Stimulated activated CD8-positive, alpha-beta memory T cell treated with anti-CD3 and anti-CD28 coated beads, Interleukin-2, amount 100 ng/mL, for 1 hour (primary cell): ENCODE measurements at regions not wholly inside any gene's neighbourhood (a gene's known extent, or its start where the extent isn't known, plus 50 kb on each side); places are given as distances from the start of the nearest gene placed in this dataset.
"Not testable (repeated sequence)": the region's sequence is repeated elsewhere in the genome, so short reads cannot be mapped to it uniquely, and the experiment has no call there.

Experiments
- DNase-seq, 2 donors: peaks; one replicate each; pipeline ENCODE4 v3.0.0-alpha.2; 2020; ENCODE audit warnings: low read depth in 2 of 2

DNA sequence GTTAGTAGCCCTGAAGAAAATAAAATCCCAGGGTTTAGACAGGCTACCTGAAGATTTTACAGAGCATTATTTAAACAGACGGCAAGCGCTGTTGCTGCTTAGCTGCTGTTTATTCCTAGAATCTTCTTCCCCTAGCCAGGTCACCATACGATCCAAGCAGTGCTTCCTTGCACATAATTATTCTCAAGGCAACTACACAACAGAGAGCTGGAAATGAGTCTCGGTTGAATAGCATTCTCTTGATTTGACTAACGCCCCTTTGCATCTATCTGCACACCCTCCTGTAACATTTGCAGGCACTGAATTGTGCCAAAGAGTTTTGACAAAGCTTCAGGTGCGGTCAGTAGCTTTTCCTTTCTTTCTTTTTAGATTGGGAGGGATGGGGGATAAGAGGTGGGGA, 564.4 kb downstream of the TBL1XR1 start:
- DNase-seq = no peak

DNA sequence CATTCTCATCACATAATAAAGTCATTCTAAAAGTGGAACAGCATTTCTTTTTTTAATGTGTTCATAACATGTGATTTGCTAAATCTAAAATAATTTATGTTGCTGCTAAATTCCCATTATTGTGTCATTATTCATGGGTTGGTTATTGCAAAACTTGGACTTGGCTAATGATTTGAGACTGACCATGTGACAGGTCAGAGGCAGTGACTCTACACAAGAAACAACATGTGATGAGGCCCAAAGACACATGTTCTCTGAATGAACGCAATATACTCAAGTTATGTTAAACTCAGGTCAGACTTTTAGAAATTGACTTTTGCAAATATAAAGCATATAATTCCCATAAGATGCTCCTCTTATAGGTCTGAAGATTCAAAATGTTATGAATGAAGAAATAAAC, 566.1 kb downstream of the TBL1XR1 start:
- no peak for DNase-seq

DNA sequence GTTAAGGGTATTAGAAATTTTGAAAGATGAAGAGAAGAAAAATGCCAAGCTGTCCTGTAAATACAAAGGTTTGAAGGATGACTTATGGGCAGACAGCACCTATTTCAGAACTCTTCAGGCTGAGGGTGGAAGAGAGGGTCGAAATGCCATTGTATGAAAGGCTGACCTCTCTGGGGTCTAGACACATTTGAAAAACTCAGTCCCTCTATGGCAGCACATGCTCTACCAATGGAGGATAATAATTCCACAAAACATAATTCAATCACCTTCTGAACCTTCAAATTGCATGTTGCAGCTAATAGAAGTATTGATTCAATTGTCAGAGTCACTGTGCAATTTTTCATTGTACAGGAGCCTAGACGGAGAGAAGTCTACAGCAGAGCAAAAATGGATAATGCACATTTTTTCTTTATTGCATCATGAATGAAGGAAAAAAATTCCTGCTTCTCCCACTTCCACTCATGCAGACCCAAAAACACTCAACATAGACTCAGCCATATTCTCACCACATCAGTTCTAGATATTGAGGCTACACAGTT, 569.1 kb downstream of the TBL1XR1 start:
- DNase-seq = no peak

DNA sequence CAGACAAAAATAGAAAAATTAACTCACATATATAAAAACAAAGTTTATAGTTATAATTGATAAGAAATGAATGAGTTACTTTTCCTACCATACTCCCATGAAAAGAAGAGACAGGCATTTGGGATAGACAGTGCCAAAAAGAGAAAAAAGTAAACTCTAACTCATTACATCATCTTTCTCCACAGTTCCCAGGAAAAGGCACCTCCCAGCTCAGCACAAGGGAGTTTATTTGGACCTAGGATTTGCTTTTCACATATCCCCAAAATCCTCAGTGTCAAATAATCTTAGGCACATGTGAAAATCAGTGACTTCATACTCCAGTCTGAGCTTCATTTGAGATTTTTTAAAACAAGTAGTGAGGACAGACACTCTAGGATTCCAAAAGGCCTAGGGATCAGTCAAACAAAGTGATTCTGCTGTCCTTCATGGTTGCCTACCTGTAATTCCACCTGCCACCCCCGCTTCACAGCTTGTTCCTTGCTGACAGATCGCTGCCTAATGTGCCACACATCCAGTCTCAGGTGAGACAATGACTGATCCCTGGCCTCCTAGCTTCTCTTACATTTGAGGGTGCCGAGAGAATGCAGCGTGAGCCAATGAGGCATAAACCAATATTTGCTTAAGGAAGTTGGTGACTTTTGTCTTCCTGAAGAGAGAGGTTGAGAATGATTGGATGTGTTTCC, 573.7 kb downstream of the TBL1XR1 start:
- DNase-seq = no peak

DNA sequence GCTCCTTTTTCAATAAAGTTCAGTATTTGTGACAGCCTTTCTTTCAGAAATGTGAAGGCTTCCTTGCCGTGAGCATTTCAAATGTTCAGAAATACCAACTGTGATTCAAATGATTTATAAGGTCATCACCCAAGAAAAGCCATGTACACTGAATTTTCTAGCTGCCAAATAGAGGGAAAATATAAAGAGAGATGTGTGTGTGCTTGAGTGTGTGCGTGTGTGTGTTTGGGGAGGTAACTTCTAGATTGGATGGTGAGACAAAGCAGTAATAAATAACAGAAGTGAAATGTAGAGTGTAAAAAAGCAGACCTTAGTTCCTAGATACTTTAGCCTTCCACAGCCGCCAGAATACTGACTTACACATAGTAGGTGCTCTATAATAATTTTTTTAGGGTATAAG, 577.4 kb downstream of the TBL1XR1 start:
- no peak for DNase-seq

DNA sequence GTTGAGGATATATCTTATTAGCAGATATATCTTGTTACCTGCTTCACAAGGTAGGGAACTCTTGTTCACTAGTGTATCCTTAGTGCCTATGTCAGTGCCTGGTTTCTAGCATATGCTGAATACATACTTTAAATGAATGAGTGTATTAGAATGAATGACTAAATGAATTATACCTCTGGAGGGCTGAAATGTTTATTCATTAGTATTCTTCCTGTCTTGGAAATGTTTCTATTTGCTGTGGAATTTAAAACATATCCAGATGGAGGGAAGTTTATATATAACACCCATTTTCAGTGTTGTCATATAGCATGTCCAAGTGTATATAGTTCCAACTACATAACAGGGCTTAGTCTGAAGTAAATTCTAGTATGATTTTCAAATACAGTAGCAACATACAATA, 581.5 kb downstream of the TBL1XR1 start:
- DNase-seq = no peak

DNA sequence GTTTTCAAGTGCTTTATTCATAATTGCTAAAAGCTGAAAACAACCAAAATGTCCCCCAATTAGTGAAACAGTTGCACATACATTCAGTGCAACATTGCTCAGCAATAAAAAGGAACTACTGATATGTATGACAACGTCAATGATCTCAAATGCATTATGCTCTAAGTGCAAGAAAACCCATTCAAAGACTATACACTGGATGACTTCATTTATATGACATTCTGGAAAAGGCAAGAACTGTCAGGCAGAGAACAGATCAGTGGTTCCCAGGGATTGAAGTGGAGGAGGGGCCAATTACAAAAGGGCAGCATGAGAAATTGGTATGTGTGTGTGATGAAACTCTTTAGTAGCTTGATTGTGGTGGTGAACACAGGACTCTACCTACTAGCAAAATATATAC, 585.6 kb downstream of the TBL1XR1 start:
- no peak for DNase-seq

DNA sequence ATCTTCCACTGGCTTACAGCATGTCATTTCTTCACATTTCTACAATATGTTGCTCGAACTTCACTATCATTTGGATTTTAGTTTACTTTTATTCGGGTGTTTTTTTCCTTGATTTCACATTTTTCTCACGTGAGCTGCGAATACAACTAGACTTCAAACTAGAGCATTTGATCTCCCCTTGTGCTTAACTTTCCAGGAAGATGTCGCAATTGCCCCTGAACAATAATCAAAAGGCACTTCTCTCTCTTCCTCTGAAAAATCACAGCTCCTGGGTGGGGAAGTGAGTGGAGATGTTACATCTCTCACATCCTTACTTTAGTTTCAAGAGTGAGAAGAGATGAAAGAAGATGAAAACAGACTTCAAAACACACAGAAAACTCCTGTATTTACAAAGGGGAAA, 587.9 kb downstream of the TBL1XR1 start:
- no peak for DNase-seq

DNA sequence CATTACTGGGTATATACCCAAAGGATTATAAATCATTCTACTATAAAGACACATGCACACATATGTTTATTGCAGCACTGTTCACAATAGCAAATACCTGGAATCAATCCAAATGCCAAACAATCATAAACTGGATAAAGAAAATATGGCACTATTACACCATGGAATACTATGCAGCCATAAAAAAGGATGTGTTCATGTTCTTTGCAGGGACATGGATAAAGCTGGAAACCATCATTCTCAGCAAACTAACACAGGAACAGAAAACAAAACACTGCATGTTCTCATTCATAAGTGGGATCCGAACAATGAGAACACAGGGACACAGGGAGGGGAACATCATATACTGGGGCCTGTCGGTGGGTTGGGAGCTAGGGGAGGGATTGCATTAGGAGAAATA, 591.7 kb downstream of the TBL1XR1 start:
- DNase-seq = not testable (repeated sequence)

DNA sequence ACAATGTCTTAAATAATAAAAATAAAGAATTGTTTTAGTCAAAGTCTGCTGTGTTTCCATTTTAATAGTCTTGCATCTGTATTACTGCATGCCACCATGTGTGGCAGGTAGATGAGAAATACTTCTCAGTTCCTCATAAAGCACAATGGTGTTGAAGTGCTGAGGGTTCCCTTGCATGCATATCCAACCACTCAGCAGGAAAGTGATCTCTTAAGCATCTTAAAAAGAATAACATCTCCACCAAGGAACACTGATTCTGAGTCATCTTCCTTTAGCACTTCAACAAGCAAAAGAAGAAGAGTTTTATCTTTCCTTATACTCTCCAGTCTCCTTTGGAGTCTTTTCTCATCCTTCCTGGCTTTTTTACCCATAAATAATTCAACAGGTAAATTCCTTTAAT, 602.0 kb downstream of the TBL1XR1 start:
- no peak for DNase-seq

DNA sequence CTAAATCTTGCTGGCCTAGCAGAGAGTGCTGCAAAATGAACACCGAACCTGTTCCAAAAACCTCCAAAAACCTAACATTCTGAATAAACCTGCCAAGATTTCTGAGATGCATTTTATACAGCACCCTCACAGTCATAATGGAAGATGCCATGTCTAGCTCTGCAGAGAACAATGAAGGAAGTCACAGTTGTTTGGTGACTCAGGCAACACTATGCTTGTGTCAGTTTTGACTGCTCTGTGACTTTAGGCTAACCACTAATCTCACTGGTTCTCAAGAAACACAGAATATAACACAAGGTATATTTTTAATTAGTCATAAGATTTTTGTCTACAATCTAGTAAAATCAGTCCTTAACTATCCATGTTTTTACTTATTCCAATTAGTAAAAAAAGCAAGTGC, 606.6 kb downstream of the TBL1XR1 start:
- DNase-seq = no peak

DNA sequence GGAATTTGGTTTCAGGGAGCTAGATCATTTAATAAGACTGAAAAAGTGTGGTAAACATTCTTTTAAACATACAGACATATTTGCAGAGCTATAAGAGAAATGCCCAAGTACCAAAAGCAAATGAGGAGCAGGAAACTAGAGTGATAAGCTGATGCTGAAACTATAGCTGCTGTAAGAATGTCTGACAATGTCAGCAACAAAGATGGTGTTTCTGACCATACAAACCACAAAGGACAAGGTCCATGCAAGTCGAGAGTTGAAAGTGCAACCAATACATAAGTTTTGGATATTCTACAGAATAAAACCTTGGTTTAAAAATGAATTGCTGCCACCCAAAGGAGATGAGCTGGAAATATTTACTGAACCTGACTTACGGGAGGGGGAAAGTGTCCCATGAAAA, 610.2 kb downstream of the TBL1XR1 start:
- no peak for DNase-seq

DNA sequence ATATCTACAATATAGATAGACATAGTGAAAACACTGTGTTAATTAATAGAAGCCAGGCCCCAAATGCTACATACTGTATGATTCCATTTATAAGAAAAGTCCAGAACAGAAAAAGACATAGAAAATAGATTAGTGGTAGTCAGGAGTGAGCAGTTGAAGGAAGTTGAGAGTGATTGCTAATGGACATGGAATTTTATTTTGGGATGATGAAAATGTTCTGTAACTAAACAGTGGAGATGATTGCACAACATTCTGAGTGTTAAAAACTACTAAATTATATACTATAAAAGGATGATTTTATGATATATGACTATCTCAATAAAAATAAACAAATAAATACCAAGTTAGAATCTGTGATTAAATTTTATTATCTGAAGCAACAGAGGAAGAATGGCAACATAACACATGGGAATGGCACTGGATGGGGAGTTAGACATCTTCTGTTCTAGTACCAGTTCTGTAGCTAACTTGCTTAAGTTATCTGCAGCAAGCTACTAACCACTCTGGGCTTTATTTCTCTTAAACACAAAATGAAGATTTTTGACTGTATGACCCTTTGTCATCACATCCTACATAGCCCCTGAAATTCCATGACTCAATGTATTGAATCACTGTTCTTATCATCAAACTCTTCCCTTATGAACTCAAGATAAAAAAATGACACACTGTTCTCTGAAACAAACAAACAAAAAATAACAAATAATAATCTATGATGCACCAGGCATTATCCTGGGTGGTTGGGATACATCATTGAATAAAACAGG, 612.7 kb downstream of the TBL1XR1 start:
- DNase-seq = no peak

DNA sequence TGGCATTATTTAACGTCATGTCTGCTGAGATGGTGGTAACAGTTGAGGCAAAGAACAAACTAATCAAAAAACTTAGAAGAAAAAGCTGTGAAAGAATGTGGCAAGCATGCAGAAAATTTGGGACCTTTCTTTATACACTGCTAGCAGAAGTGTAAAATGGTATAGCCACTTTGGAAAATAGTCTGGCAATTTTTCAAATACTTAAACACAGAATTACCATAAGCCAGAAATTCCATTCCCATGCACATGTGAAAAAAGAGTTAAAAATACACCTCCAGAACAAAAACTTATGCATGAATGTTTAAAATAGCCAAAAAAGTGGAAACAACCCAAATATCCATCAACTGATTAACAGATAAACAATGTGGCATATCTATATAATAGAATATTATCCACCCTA, 613.3 kb downstream of the TBL1XR1 start:
- no peak for DNase-seq

DNA sequence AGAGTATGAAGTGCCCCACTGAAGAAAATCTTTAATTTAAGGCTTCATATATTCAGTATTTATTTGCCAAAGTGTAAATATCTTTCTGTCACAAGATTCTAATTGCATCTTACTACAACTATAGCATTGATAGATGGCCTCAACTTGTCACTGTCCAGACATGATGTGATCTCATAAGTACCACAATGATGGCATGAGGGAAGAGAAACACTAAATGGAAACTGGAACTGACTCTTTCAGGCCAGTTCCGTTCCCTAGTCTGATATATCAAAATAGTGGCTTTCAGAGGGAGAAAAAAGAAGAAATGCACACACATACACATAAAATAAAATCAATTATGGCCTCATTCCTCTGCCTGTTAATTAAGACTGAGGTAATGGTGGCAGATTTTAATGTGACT, 615.7 kb downstream of the TBL1XR1 start:
- DNase-seq = no peak

DNA sequence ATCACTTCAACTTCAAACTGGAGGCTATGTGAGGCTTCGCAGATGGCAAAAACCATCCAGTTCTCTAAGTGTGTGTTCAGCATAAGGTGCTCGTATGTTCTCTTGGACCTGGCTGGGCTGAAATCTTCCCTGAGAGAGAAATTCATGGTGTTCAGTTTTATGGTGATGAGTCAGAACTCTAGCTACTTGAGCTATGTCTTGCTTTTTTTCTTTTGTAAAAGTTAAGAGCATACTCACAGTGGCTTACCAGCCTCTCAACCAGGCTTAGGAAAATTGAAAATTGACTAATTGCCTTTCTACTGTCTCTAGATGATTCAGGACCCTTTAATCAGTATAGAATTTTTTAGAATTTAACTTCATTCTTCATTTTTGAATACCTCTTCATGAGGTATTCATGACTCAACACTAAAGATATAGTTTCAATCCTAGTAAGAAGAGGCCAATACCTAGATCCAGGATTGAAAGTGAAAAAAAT, 617.5 kb downstream of the TBL1XR1 start:
- DNase-seq = no peak

DNA sequence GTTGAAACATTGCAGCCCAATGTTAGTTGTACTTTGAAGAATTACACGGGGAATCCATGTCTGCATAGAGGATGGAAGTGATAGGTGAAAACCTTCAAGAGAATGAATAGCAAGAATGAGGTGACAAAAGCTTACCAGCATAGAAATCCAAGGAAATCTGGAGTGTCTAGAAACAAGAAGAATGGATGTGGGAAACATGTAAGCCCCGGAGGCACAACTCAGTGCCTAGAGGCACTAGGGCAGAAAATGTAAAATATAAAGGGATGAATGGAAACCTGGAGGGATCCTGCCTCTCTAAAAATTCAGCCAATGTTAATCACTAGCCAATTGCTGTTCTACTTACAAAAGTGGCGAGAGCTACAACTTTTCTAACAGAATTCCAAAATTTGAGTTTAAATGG, 619.0 kb downstream of the TBL1XR1 start:
- DNase-seq = no peak

DNA sequence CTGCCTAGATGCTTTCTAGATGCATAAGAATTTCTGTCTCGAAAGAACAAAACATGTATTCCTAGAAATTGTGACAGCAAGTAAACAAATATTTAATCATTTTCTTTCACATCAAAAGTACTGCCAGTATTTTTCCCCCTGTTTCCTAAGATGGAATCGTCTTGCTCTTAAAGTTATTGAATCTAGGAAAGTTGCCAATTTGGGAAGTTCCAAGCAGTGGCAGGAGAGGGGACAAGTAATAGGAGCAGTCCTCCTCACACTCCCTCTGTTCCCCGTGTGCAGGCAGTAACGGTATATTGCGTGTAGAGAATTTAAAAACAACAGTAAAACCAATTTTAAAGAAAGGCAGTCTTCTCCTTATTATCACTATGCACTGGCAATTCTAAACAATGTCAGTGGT, 619.8 kb downstream of the TBL1XR1 start:
- no peak for DNase-seq

DNA sequence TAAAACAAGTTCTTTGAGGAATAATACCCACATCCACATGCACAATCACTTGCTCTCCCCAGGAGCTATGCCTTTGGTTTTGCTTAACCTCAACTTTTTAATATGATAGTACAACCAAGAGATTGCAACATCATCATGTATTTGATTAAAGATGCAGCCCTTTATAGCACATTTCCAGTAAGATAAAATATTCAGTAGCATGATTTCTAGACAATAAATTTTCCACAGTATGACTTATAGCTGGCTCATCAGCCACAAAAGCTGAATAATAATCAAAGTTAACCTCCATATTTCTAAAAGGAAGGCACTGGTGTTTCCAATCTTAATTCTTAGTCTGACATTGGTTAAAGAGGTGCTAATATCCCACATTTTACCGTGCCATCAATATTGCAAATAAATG, 622.5 kb downstream of the TBL1XR1 start:
- no peak for DNase-seq

DNA sequence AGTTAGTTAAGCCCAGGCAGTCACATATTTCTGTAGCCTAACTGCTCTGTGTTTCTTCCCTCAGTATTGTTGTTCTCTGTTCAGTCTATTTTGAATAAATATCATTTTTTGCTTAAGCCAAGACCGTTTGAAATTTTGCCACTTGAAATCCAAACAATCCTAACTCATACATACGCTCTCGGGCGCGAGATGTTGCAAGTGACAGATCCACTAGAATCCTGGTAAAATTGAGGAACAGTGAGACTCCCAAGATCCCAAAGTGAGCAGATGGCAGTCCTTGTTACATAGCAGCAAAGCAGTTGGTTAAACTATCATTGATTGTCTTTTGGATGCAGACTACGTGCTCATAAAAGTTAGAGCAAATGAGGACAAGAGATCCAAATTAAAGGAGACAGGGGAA, 625.4 kb downstream of the TBL1XR1 start:
- DNase-seq = no peak

DNA sequence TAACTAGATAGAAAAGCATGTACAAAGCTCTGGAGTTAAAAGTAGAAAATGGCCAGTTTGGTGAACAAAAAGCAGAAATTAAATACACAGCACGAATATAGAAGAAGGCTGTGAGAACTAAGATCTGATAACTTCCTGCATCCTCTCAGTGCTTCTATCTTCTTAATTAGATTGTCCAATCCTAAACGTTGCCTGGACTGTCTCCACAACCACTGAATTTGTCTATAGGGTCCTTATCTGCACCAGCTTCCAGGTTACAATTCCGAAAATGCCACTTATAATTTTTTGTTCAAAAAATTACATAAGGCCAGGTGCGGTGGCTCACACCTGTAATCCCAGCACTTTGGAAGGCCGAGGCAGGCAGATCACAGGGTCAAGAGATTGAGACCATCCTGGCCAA, 626.3 kb downstream of the TBL1XR1 start:
- DNase-seq = no peak

DNA sequence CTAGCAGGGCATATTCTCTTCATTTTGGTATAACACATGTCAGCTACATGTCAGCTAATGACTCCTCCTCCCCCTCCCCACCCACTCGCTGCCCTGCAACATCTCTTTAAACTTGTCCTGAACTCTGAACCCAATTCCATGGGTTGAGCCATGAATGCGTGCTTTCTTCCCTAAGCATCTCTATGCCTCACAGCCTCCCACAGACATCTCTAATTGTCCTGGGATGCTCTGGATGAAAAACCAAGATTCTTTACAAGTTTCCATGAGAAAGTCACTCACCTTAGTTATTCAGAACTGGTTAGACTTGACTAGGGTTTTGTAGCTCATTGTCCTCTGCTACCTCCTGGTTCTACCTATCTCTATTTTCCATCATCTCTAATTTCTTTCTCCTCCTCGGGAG, 629.1 kb downstream of the TBL1XR1 start:
- no peak for DNase-seq

DNA sequence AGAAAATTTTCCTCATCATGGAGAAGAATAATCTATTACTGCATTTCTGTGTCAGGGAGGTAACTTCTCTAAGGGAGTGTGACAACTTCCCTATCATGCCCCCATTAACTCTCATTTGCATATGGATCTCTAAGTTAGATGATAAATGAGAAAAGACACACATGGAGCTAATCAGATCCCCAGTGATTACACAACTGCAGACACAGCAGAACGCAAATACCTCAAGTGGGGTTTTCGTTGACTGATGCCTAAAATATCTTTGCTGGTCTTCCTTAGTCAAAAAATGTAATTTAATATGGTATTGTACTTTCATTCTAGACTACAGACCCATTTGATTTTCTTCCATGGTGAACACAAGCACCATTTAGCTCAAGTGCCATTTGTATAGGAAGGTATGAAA, 630.5 kb downstream of the TBL1XR1 start:
- DNase-seq = no peak
